Memory B cell (primary cell): ENCODE measurements at regions not wholly inside any gene's neighbourhood (a gene's known extent, or its start where the extent isn't known, plus 50 kb on each side); places are given as distances from the start of the nearest gene placed in this dataset.

Experiments used
- ATAC-seq: fragments of 150-1000 bp; cut with Tn5 transposase; 2 replicates; pipeline ENCODE4 v1.10.0; 2021; ENCODE audit warnings: low read depth, mild to moderate bottlenecking, moderate library complexity
- DNase-seq, 2 donors: peaks; one replicate each; pipeline ENCODE4 v3.0.0; 2022; ENCODE audit warnings: low spot score in 2 of 2
- H3K27ac Mint-ChIP-seq: one replicate; pipeline ENCODE4 v1.8.0; 2022; ENCODE audit warnings: mild to moderate bottlenecking, moderate library complexity, mixed read lengths
- H3K27me3 Mint-ChIP-seq: one replicate; pipeline ENCODE4 v1.8.0; 2022; ENCODE audit warnings: mixed read lengths
- H3K36me3 Mint-ChIP-seq: one replicate; pipeline ENCODE4 v1.8.0; 2022; ENCODE audit warnings: mild to moderate bottlenecking, mixed read lengths
- H3K4me1 Mint-ChIP-seq: one replicate; pipeline ENCODE4 v1.8.0; 2022; ENCODE audit warnings: mixed read lengths
- H3K4me3 Mint-ChIP-seq: one replicate; pipeline ENCODE4 v1.8.0; 2022; ENCODE audit warnings: mild to moderate bottlenecking, moderate library complexity, mixed read lengths
- H3K9me3 Mint-ChIP-seq: one replicate; pipeline ENCODE4 v1.8.0; 2022; ENCODE audit warnings: mixed read lengths

- ATAC-seq = no peak
- H3K36me3 Mint-ChIP-seq = no peaks in the 10 kb centered on the region
- no peaks in the 10 kb centered on the region for H3K27me3 Mint-ChIP-seq
- no peak overlapping the region for H3K27ac Mint-ChIP-seq
- no peaks in the 10 kb centered on the region for H3K4me1 Mint-ChIP-seq
- H3K9me3 Mint-ChIP-seq = no peaks in the 10 kb centered on the region
- no peak overlapping the region for H3K4me3 Mint-ChIP-seq
- no peak for DNase-seq
Observed at GRCh38 chr6:145051661-145052060, 683.7 kb downstream of the EPM2A start.

GRCh38 chr6:145055567-145055966, 679.8 kb downstream of the EPM2A start:
- H3K27me3 Mint-ChIP-seq = no peaks in the 10 kb centered on the region
- H3K9me3 Mint-ChIP-seq = no peaks in the 10 kb centered on the region
- H3K27ac Mint-ChIP-seq = no peak overlapping the region
- no peak for DNase-seq
- H3K36me3 Mint-ChIP-seq = no peaks in the 10 kb centered on the region
- no peaks in the 10 kb centered on the region for H3K4me1 Mint-ChIP-seq
- ATAC-seq = no peak
- H3K4me3 Mint-ChIP-seq = no peak overlapping the region

GRCh38 chr6:145060714-145061113, 674.6 kb downstream of the EPM2A start:
- no peak overlapping the region for H3K4me3 Mint-ChIP-seq
- H3K9me3 Mint-ChIP-seq = no peaks in the 10 kb centered on the region
- H3K27ac Mint-ChIP-seq = no peak overlapping the region
- no peaks in the 10 kb centered on the region for H3K36me3 Mint-ChIP-seq
- ATAC-seq = no peak
- no peaks in the 10 kb centered on the region for H3K27me3 Mint-ChIP-seq
- no peaks in the 10 kb centered on the region for H3K4me1 Mint-ChIP-seq
- no peak for DNase-seq

GRCh38 chr6:145063091-145063490, 672.2 kb downstream of the EPM2A start:
- no peaks in the 10 kb centered on the region for H3K9me3 Mint-ChIP-seq
- ATAC-seq (no peak), DNase-seq (no peak)
- no peaks in the 10 kb centered on the region for H3K4me1 Mint-ChIP-seq
- no peak overlapping the region for H3K4me3 Mint-ChIP-seq
- H3K27ac Mint-ChIP-seq = no peak overlapping the region
- no peaks in the 10 kb centered on the region for H3K27me3 Mint-ChIP-seq
- no peaks in the 10 kb centered on the region for H3K36me3 Mint-ChIP-seq

- H3K36me3 Mint-ChIP-seq = no peaks in the 10 kb centered on the region
- no peak for DNase-seq
Observed at GRCh38 chr6:145067430-145067829, 667.9 kb downstream of the EPM2A start.

GRCh38 chr6:145068577-145068976, 666.7 kb downstream of the EPM2A start:
- H3K4me3 Mint-ChIP-seq = no peak overlapping the region
- no peak for ATAC-seq
- peaks cover 2% of the 10 kb centered on the region for H3K9me3 Mint-ChIP-seq
- H3K27me3 Mint-ChIP-seq = peaks cover 6% of the 10 kb centered on the region
- DNase-seq = no peak
- no peaks in the 10 kb centered on the region for H3K4me1 Mint-ChIP-seq
- H3K27ac Mint-ChIP-seq = no peak overlapping the region
- no peaks in the 10 kb centered on the region for H3K36me3 Mint-ChIP-seq

More at GRCh38 chr6:145067430-145067829, 667.9 kb downstream of the EPM2A start:
- Mint-ChIP-seq H3K27me3 (peaks cover 6% of the 10 kb centered on the region), H3K4me1 (no peaks in the 10 kb centered on the region), H3K27ac (no peak overlapping the region), H3K4me3 (no peak overlapping the region), H3K9me3 (peaks cover 2% of the 10 kb centered on the region)
- no peak for ATAC-seq

- no peak overlapping the region for H3K4me3 Mint-ChIP-seq
- H3K9me3 Mint-ChIP-seq = peaks cover 4% of the 10 kb centered on the region
- no peaks in the 10 kb centered on the region for H3K36me3 Mint-ChIP-seq
- ATAC-seq (no peak), DNase-seq (no peak)
- peaks cover 6% of the 10 kb centered on the region for H3K27me3 Mint-ChIP-seq
- no peaks in the 10 kb centered on the region for H3K4me1 Mint-ChIP-seq
- H3K27ac Mint-ChIP-seq = no peak overlapping the region
Observed at GRCh38 chr6:145069966-145070365, 665.4 kb downstream of the EPM2A start.

GRCh38 chr6:145070791-145071190, 664.5 kb downstream of the EPM2A start:
- Mint-ChIP-seq H3K27me3 (peaks cover 6% of the 10 kb centered on the region), H3K36me3 (no peaks in the 10 kb centered on the region), H3K27ac (no peak overlapping the region), H3K9me3 (peaks cover 4% of the 10 kb centered on the region), H3K4me1 (no peaks in the 10 kb centered on the region), H3K4me3 (no peak overlapping the region)
- ATAC-seq (no peak), DNase-seq (no peak)

GRCh38 chr6:145071836-145072235, 663.5 kb downstream of the EPM2A start:
- peaks cover 6% of the 10 kb centered on the region for H3K27me3 Mint-ChIP-seq
- H3K9me3 Mint-ChIP-seq = peaks cover 4% of the 10 kb centered on the region
- H3K4me1 Mint-ChIP-seq = no peaks in the 10 kb centered on the region
- ATAC-seq = no peak
- H3K4me3 Mint-ChIP-seq = no peak overlapping the region
- H3K27ac Mint-ChIP-seq = no peak overlapping the region
- H3K36me3 Mint-ChIP-seq = no peaks in the 10 kb centered on the region
- DNase-seq = no peak

GRCh38 chr6:145073811-145074210, 661.5 kb downstream of the EPM2A start:
- ATAC-seq = no peak
- H3K27ac Mint-ChIP-seq = no peak overlapping the region
- no peaks in the 10 kb centered on the region for H3K4me1 Mint-ChIP-seq
- DNase-seq = no peak
- H3K9me3 Mint-ChIP-seq = peaks cover 4% of the 10 kb centered on the region
- H3K4me3 Mint-ChIP-seq = no peak overlapping the region
- H3K36me3 Mint-ChIP-seq = no peaks in the 10 kb centered on the region
- H3K27me3 Mint-ChIP-seq = peaks cover 5% of the 10 kb centered on the region

- no peak overlapping the region for H3K27ac Mint-ChIP-seq
- ATAC-seq = no peak
Observed at GRCh38 chr6:145074805-145075204, 660.5 kb downstream of the EPM2A start.

GRCh38 chr6:145075425-145075824, 659.9 kb downstream of the EPM2A start:
- Mint-ChIP-seq H3K4me3 (no peak overlapping the region), H3K27me3 (peaks cover 2% of the 10 kb centered on the region), H3K9me3 (peaks cover 4% of the 10 kb centered on the region), H3K4me1 (no peaks in the 10 kb centered on the region), H3K27ac (no peak overlapping the region), H3K36me3 (no peaks in the 10 kb centered on the region)
- DNase-seq = no peak
- ATAC-seq = no peak

More at GRCh38 chr6:145074805-145075204, 660.5 kb downstream of the EPM2A start:
- Mint-ChIP-seq H3K27me3 (peaks cover 2% of the 10 kb centered on the region), H3K9me3 (peaks cover 4% of the 10 kb centered on the region), H3K36me3 (no peaks in the 10 kb centered on the region), H3K4me3 (no peak overlapping the region), H3K4me1 (no peaks in the 10 kb centered on the region)
- DNase-seq = no peak

GRCh38 chr6:145076115-145076841, 659.0 kb downstream of the EPM2A start:
- Mint-ChIP-seq H3K27me3 (peaks cover under 1% of the 10 kb centered on the region), H3K9me3 (peaks cover 3% of the 10 kb centered on the region), H3K4me3 (no peak overlapping the region), H3K4me1 (no peaks in the 10 kb centered on the region), H3K36me3 (no peaks in the 10 kb centered on the region), H3K27ac (no peak overlapping the region)
- DNase-seq (no peak), ATAC-seq (no peak)

GRCh38 chr6:145077382-145077781, 657.9 kb downstream of the EPM2A start:
- no peaks in the 10 kb centered on the region for H3K27me3 Mint-ChIP-seq
- ATAC-seq = no peak
- no peaks in the 10 kb centered on the region for H3K4me1 Mint-ChIP-seq
- peaks cover 2% of the 10 kb centered on the region for H3K9me3 Mint-ChIP-seq
- no peak overlapping the region for H3K4me3 Mint-ChIP-seq
- DNase-seq = no peak
- H3K27ac Mint-ChIP-seq = no peak overlapping the region
- H3K36me3 Mint-ChIP-seq = no peaks in the 10 kb centered on the region

- no peaks in the 10 kb centered on the region for H3K9me3 Mint-ChIP-seq
- H3K27me3 Mint-ChIP-seq = no peaks in the 10 kb centered on the region
- no peak overlapping the region for H3K27ac Mint-ChIP-seq
- no peaks in the 10 kb centered on the region for H3K4me1 Mint-ChIP-seq
- no peak for ATAC-seq
- DNase-seq = no peak
- H3K36me3 Mint-ChIP-seq = no peaks in the 10 kb centered on the region
- H3K4me3 Mint-ChIP-seq = no peak overlapping the region
Observed at GRCh38 chr6:145080651-145081050, 654.7 kb downstream of the EPM2A start.
